ENCODE measurements at regions not wholly inside any gene's neighbourhood (a gene's known extent, or its start where the extent isn't known, plus 50 kb on each side); places are given as distances from the start of the nearest gene placed in this dataset.
A peak's percentile ranks its signal among the peaks of the same experiment; 100 is the strongest.

- Histone ChIP-seq H3K36me3 (ENCODE audit: control insufficient read depth, insufficient read depth, low read length) (no peaks in the 10 kb centered on the region), H3K4me1 (ENCODE audit: control insufficient read depth, insufficient read depth, low read length) (no peaks in the 10 kb centered on the region), H3K27me3 (ENCODE audit: control insufficient read depth, insufficient read depth, low read length) (peaks cover 4% of the 10 kb centered on the region), H3K27ac (ENCODE audit: low read depth, low read length) (no peak overlapping the region), H3K9me3 (ENCODE audit: control insufficient read depth, insufficient read depth, low read length) (no peaks in the 10 kb centered on the region), H3K4me3 (ENCODE audit: low read depth, low read length) (no peak overlapping the region)
- no peak for DNase-seq (ENCODE audit: low read depth in 4 of 6, low spot score in 6 of 6)
- WGBS (ENCODE audit: insufficient coverage), result 90% methylated on average over 14 of the region's 20 CpGs
These were observed 67.5 kb upstream of the IRX6 start for GRCh38 chr16:55256412-55257016.

GRCh38 chr16:55257966-55258613 lies 65.9 kb upstream of the IRX6 start:
- H3K36me3 ChIP-seq (ENCODE audit: control insufficient read depth, insufficient read depth, low read length), result no peaks in the 10 kb centered on the region
- no peak overlapping the region for H3K4me3 ChIP-seq (ENCODE audit: low read depth, low read length)
- H3K27ac ChIP-seq (ENCODE audit: low read depth, low read length), result no peak overlapping the region
- 33% methylated on average over 8 of the region's 9 CpGs for WGBS (ENCODE audit: insufficient coverage)
- peaks cover 4% of the 10 kb centered on the region for H3K27me3 ChIP-seq (ENCODE audit: control insufficient read depth, insufficient read depth, low read length)
- H3K9me3 ChIP-seq (ENCODE audit: control insufficient read depth, insufficient read depth, low read length), result no peaks in the 10 kb centered on the region
- DNase-seq (ENCODE audit: low read depth in 4 of 6, low spot score in 6 of 6), result peak in 1 of 6 donors; percentile 35
- H3K4me1 ChIP-seq (ENCODE audit: control insufficient read depth, insufficient read depth, low read length), result no peaks in the 10 kb centered on the region

- no peak for DNase-seq (ENCODE audit: low read depth in 4 of 6, low spot score in 6 of 6)
- Histone ChIP-seq H3K4me3 (ENCODE audit: low read depth, low read length) (no peak overlapping the region), H3K27me3 (ENCODE audit: control insufficient read depth, insufficient read depth, low read length) (peaks cover 2% of the 10 kb centered on the region), H3K27ac (ENCODE audit: low read depth, low read length) (no peak overlapping the region), H3K9me3 (ENCODE audit: control insufficient read depth, insufficient read depth, low read length) (no peaks in the 10 kb centered on the region), H3K36me3 (ENCODE audit: control insufficient read depth, insufficient read depth, low read length) (no peaks in the 10 kb centered on the region), H3K4me1 (ENCODE audit: control insufficient read depth, insufficient read depth, low read length) (no peaks in the 10 kb centered on the region)
- WGBS (ENCODE audit: insufficient coverage), result 78% methylated on average over 1 of the region's 3 CpGs
These were observed 62.7 kb upstream of the IRX6 start for GRCh38 chr16:55261301-55261700.

GRCh38 chr16:55263271-55264250 lies 60.4 kb upstream of the IRX6 start:
- Histone ChIP-seq H3K4me3 (ENCODE audit: low read depth, low read length) (no peak overlapping the region), H3K9me3 (ENCODE audit: control insufficient read depth, insufficient read depth, low read length) (no peaks in the 10 kb centered on the region), H3K36me3 (ENCODE audit: control insufficient read depth, insufficient read depth, low read length) (no peaks in the 10 kb centered on the region), H3K27ac (ENCODE audit: low read depth, low read length) (no peak overlapping the region), H3K27me3 (ENCODE audit: control insufficient read depth, insufficient read depth, low read length) (no peaks in the 10 kb centered on the region), H3K4me1 (ENCODE audit: control insufficient read depth, insufficient read depth, low read length) (no peaks in the 10 kb centered on the region)
- DNase-seq (ENCODE audit: low read depth in 4 of 6, low spot score in 6 of 6), result peak in 1 of 6 donors; percentile 8
- WGBS (ENCODE audit: insufficient coverage), result 77% methylated on average over 9 of the region's 10 CpGs

GRCh38 chr16:55264949-55265348 lies 59.1 kb upstream of the IRX6 start:
- Histone ChIP-seq H3K27me3 (ENCODE audit: control insufficient read depth, insufficient read depth, low read length) (no peaks in the 10 kb centered on the region), H3K27ac (ENCODE audit: low read depth, low read length) (no peak overlapping the region), H3K9me3 (ENCODE audit: control insufficient read depth, insufficient read depth, low read length) (no peaks in the 10 kb centered on the region), H3K36me3 (ENCODE audit: control insufficient read depth, insufficient read depth, low read length) (no peaks in the 10 kb centered on the region), H3K4me3 (ENCODE audit: low read depth, low read length) (no peak overlapping the region), H3K4me1 (ENCODE audit: control insufficient read depth, insufficient read depth, low read length) (no peaks in the 10 kb centered on the region)
- 83% methylated on average over 3 of the region's 7 CpGs for WGBS (ENCODE audit: insufficient coverage)
- DNase-seq (ENCODE audit: low read depth in 4 of 6, low spot score in 6 of 6), result no peak

- no peak overlapping the region for H3K4me3 ChIP-seq (ENCODE audit: low read depth, low read length)
- 83% methylated on average over 1 of the region's 2 CpGs for WGBS (ENCODE audit: insufficient coverage)
- H3K27ac ChIP-seq (ENCODE audit: low read depth, low read length), result no peak overlapping the region
- no peaks in the 10 kb centered on the region for H3K27me3 ChIP-seq (ENCODE audit: control insufficient read depth, insufficient read depth, low read length)
- no peak for DNase-seq (ENCODE audit: low read depth in 4 of 6, low spot score in 6 of 6)
- no peaks in the 10 kb centered on the region for H3K36me3 ChIP-seq (ENCODE audit: control insufficient read depth, insufficient read depth, low read length)
- no peaks in the 10 kb centered on the region for H3K4me1 ChIP-seq (ENCODE audit: control insufficient read depth, insufficient read depth, low read length)
- no peaks in the 10 kb centered on the region for H3K9me3 ChIP-seq (ENCODE audit: control insufficient read depth, insufficient read depth, low read length)
These were observed 58.1 kb upstream of the IRX6 start for GRCh38 chr16:55265926-55266325.

GRCh38 chr16:55271945-55272513 lies 52.0 kb upstream of the IRX6 start:
- WGBS (ENCODE audit: insufficient coverage), result 85% methylated on average over 5 of the region's 5 CpGs
- Histone ChIP-seq H3K36me3 (ENCODE audit: control insufficient read depth, insufficient read depth, low read length) (no peaks in the 10 kb centered on the region), H3K27ac (ENCODE audit: low read depth, low read length) (no peak overlapping the region), H3K4me1 (ENCODE audit: control insufficient read depth, insufficient read depth, low read length) (no peaks in the 10 kb centered on the region), H3K9me3 (ENCODE audit: control insufficient read depth, insufficient read depth, low read length) (no peaks in the 10 kb centered on the region), H3K4me3 (ENCODE audit: low read depth, low read length) (no peak overlapping the region), H3K27me3 (ENCODE audit: control insufficient read depth, insufficient read depth, low read length) (no peaks in the 10 kb centered on the region)
- no peak for DNase-seq (ENCODE audit: low read depth in 4 of 6, low spot score in 6 of 6)

- H3K9me3 ChIP-seq (ENCODE audit: control insufficient read depth, insufficient read depth, low read length), result no peaks in the 10 kb centered on the region
- 91% methylated on average over 1 of the region's 1 CpG for WGBS (ENCODE audit: insufficient coverage)
- no peak overlapping the region for H3K4me3 ChIP-seq (ENCODE audit: low read depth, low read length)
- no peaks in the 10 kb centered on the region for H3K4me1 ChIP-seq (ENCODE audit: control insufficient read depth, insufficient read depth, low read length)
- no peak for DNase-seq (ENCODE audit: low read depth in 4 of 6, low spot score in 6 of 6)
- no peaks in the 10 kb centered on the region for H3K27me3 ChIP-seq (ENCODE audit: control insufficient read depth, insufficient read depth, low read length)
- H3K27ac ChIP-seq (ENCODE audit: low read depth, low read length), result no peak overlapping the region
- H3K36me3 ChIP-seq (ENCODE audit: control insufficient read depth, insufficient read depth, low read length), result no peaks in the 10 kb centered on the region
These were observed 51.3 kb upstream of the IRX6 start for GRCh38 chr16:55272744-55273143.

GRCh38 chr16:55273356-55273755 lies 50.6 kb upstream of the IRX6 start:
- WGBS (ENCODE audit: insufficient coverage), result no CpG with 5 or more reads among the region's 7 CpGs
- H3K9me3 ChIP-seq (ENCODE audit: control insufficient read depth, insufficient read depth, low read length), result no peaks in the 10 kb centered on the region
- H3K27ac ChIP-seq (ENCODE audit: low read depth, low read length), result no peak overlapping the region
- H3K27me3 ChIP-seq (ENCODE audit: control insufficient read depth, insufficient read depth, low read length), result no peaks in the 10 kb centered on the region
- no peak for DNase-seq (ENCODE audit: low read depth in 4 of 6, low spot score in 6 of 6)
- no peak overlapping the region for H3K4me3 ChIP-seq (ENCODE audit: low read depth, low read length)
- H3K4me1 ChIP-seq (ENCODE audit: control insufficient read depth, insufficient read depth, low read length), result no peaks in the 10 kb centered on the region
- no peaks in the 10 kb centered on the region for H3K36me3 ChIP-seq (ENCODE audit: control insufficient read depth, insufficient read depth, low read length)

Measured in spinal cord (tissue), 9 donors.